ENCODE measurements at regions not wholly inside any gene's neighbourhood (a gene's known extent, or its start where the extent isn't known, plus 50 kb on each side); places are given as distances from the start of the nearest gene placed in this dataset.

GRCh38 chr9:90001747-90002146 is 396.9 kb downstream of the GADD45G start:
- Histone ChIP-seq H3K4me3 (ENCODE audit: low read depth, low read length, poor library complexity, severe bottlenecking) (no peak overlapping the region), H2AFZ (ENCODE audit: low read length) (no peak overlapping the region), H3K9me2 (ENCODE audit: low read depth, low read length) (no peaks in the 10 kb centered on the region), H3K27me3 (ENCODE audit: insufficient read depth, low read length) (peaks cover 3% of the 10 kb centered on the region; the same call in 1 of the 2 replicates), H3K4me2 (ENCODE audit: low read length) (no peak overlapping the region), H4K20me1 (ENCODE audit: insufficient read depth, low read length) (no peaks in the 10 kb centered on the region), H3K79me2 (ENCODE audit: insufficient read depth, low read length) (no peaks in the 10 kb centered on the region), H3K9me3 (ENCODE audit: low read length) (no peaks in the 10 kb centered on the region), H3K27ac (ENCODE audit: low read depth, low read length, poor library complexity, severe bottlenecking) (no peak overlapping the region), H3F3A (ENCODE audit: insufficient read depth, low read length) (no peaks in the 10 kb centered on the region), H3K4me1 (ENCODE audit: insufficient read depth, low read length, severe bottlenecking) (no peaks in the 10 kb centered on the region), H3K9ac (ENCODE audit: low read length) (no peak overlapping the region), H3K36me3 (ENCODE audit: insufficient read depth, low read length) (no peaks in the 10 kb centered on the region)
- TF ChIP-seq, protein P1, sequence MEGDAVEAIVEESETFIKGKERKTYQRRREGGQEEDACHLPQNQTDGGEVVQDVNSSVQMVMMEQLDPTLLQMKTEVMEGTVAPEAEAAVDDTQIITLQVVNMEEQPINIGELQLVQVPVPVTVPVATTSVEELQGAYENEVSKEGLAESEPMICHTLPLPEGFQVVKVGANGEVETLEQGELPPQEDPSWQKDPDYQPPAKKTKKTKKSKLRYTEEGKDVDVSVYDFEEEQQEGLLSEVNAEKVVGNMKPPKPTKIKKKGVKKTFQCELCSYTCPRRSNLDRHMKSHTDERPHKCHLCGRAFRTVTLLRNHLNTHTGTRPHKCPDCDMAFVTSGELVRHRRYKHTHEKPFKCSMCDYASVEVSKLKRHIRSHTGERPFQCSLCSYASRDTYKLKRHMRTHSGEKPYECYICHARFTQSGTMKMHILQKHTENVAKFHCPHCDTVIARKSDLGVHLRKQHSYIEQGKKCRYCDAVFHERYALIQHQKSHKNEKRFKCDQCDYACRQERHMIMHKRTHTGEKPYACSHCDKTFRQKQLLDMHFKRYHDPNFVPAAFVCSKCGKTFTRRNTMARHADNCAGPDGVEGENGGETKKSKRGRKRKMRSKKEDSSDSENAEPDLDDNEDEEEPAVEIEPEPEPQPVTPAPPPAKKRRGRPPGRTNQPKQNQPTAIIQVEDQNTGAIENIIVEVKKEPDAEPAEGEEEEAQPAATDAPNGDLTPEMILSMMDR (IDR thresholded peaks at IDR 0.05; ENCODE audit: low read length): no peak
- TF ChIP-seq EZH2 (IDR thresholded peaks at IDR 0.05; ENCODE audit: borderline replicate concordance, low read length): no peak

GRCh38 chr9:90002397-90003271 is 397.8 kb downstream of the GADD45G start:
- Histone ChIP-seq H2AFZ (ENCODE audit: low read length) (no peak overlapping the region), H3K27me3 (ENCODE audit: insufficient read depth, low read length) (peaks cover 3% of the 10 kb centered on the region; the same call in 1 of the 2 replicates), H3F3A (ENCODE audit: insufficient read depth, low read length) (no peaks in the 10 kb centered on the region), H3K9ac (ENCODE audit: low read length) (no peak overlapping the region), H3K27ac (ENCODE audit: low read depth, low read length, poor library complexity, severe bottlenecking) (no peak overlapping the region), H3K4me3 (ENCODE audit: low read depth, low read length, poor library complexity, severe bottlenecking) (no peak overlapping the region), H3K9me2 (ENCODE audit: low read depth, low read length) (no peaks in the 10 kb centered on the region), H3K9me3 (ENCODE audit: low read length) (no peaks in the 10 kb centered on the region), H3K4me1 (ENCODE audit: insufficient read depth, low read length, severe bottlenecking) (no peaks in the 10 kb centered on the region), H4K20me1 (ENCODE audit: insufficient read depth, low read length) (no peaks in the 10 kb centered on the region), H3K36me3 (ENCODE audit: insufficient read depth, low read length) (no peaks in the 10 kb centered on the region), H3K4me2 (ENCODE audit: low read length) (no peak overlapping the region), H3K79me2 (ENCODE audit: insufficient read depth, low read length) (no peaks in the 10 kb centered on the region)
- no peak for TF ChIP-seq EZH2 (IDR thresholded peaks at IDR 0.05; ENCODE audit: borderline replicate concordance, low read length)
- TF ChIP-seq, protein P1 (IDR thresholded peaks at IDR 0.05; ENCODE audit: low read length): no peak

DNA sequence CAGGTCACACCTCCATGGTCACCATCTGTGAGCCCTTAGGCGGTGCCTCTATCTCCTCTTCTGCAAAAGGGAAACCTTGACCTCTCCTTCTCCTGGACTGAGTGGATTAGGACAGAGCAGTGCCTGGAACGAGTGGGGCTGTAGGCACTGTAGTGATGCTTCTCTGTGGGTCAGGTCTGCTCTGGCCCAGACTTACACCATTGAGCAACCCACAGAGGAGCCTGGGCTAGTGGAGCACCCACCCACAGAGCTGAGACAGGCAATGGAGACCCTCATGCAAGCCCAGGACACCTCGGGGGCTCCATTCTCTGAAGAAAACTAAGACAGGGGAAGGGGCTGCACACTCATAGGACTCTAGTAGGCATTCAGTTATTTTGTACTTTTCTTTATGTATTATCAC is 400.6 kb downstream of the GADD45G start:
- H3K9me2 ChIP-seq (ENCODE audit: low read depth, low read length): no peaks in the 10 kb centered on the region
- H3F3A ChIP-seq (ENCODE audit: insufficient read depth, low read length): no peaks in the 10 kb centered on the region
- no peaks in the 10 kb centered on the region for H3K79me2 ChIP-seq (ENCODE audit: insufficient read depth, low read length)
- H3K4me1 ChIP-seq (ENCODE audit: insufficient read depth, low read length, severe bottlenecking): no peaks in the 10 kb centered on the region
- H2AFZ ChIP-seq (ENCODE audit: low read length): no peak overlapping the region
- no peak overlapping the region for H3K27ac ChIP-seq (ENCODE audit: low read depth, low read length, poor library complexity, severe bottlenecking)
- H4K20me1 ChIP-seq (ENCODE audit: insufficient read depth, low read length): no peaks in the 10 kb centered on the region
- no peak overlapping the region for H3K4me3 ChIP-seq (ENCODE audit: low read depth, low read length, poor library complexity, severe bottlenecking)
- no peak overlapping the region for H3K9ac ChIP-seq (ENCODE audit: low read length)
- 0 out of 2 replicates have a peak, but pooled peaks cover 3% of the 10 kb centered on the region for H3K27me3 ChIP-seq (ENCODE audit: insufficient read depth, low read length)
- H3K36me3 ChIP-seq (ENCODE audit: insufficient read depth, low read length): no peaks in the 10 kb centered on the region
- H3K9me3 ChIP-seq (ENCODE audit: low read length): no peaks in the 10 kb centered on the region
- no peak overlapping the region for H3K4me2 ChIP-seq (ENCODE audit: low read length)
- no peak for TF ChIP-seq EZH2 (IDR thresholded peaks at IDR 0.05; ENCODE audit: borderline replicate concordance, low read length)
- TF ChIP-seq, protein P1 (IDR thresholded peaks at IDR 0.05; ENCODE audit: low read length): no peak

All from OCI-LY1 (cell line).